Mucosa of rectum (tissue), 2 donors: ENCODE measurements at regions not wholly inside any gene's neighbourhood (a gene's known extent, or its start where the extent isn't known, plus 50 kb on each side); places are given as distances from the start of the nearest gene placed in this dataset.

Experiments
- H3K27ac ChIP-seq, 2 donors: one replicate each; pipeline ENCODE4 v1.7.0; 2013; ENCODE audit warnings: inconsistent platforms in 2 of 2, low read depth in 2 of 2, low read length in 2 of 2
- H3K27me3 ChIP-seq, 2 donors: one replicate each; pipeline ENCODE4 v1.7.0; 2013; ENCODE audit warnings: low read length in 2 of 2; ENCODE audit not compliant: control insufficient read depth in 2 of 2, insufficient read depth in 2 of 2
- H3K36me3 ChIP-seq, 2 donors: one replicate each; pipeline ENCODE4 v1.7.0; 2013; ENCODE audit warnings: low read length in 2 of 2; ENCODE audit not compliant: control insufficient read depth in 2 of 2, insufficient read depth in 2 of 2
- H3K4me1 ChIP-seq, 2 donors: one replicate each; pipeline ENCODE4 v1.7.0; 2013; ENCODE audit warnings: low read length in 2 of 2, mild to moderate bottlenecking in 1 of 2; ENCODE audit not compliant: control insufficient read depth in 2 of 2, insufficient read depth in 2 of 2
- H3K4me3 ChIP-seq, 2 donors: one replicate each; pipeline ENCODE4 v1.7.0; 2013; ENCODE audit warnings: low read length in 2 of 2
- H3K9ac ChIP-seq, 2 donors: one replicate each; pipeline ENCODE4 v1.7.0; 2013; ENCODE audit warnings: low read length in 2 of 2, low read depth in 1 of 2, mild to moderate bottlenecking in 1 of 2
- H3K9me3 ChIP-seq, 2 donors: one replicate each; pipeline ENCODE4 v1.7.0; 2013; ENCODE audit warnings: low read length in 2 of 2; ENCODE audit not compliant: control insufficient read depth in 2 of 2
- donor health status: healthy.
- donor health status: Normal muscosa, but diverticular disease.

DNA sequence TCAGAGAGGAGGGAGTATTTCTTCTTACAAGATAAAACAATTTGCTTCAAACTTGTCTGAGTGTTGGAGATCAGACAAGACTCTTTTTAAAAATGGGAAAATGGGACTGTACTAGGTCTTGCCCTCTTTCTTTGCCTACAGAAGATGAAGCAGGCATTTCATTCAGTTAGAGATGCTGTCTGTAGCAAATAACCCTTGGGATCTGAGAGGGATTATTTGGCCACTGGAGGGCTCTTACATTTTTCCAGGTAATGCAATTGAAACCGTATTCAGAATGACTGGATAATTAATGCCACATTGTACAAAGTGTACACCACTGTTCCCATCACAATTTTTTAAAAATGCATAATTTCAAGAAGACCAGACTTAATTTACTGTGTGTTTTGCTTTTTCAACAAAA is 258.5 kb upstream of the KIRREL3 start:
- H3K9ac ChIP-seq: no peak overlapping the region
- no peaks in the 10 kb centered on the region for H3K9me3 ChIP-seq
- no peaks in the 10 kb centered on the region for H3K36me3 ChIP-seq
- no peak overlapping the region for H3K4me3 ChIP-seq
- no peak overlapping the region for H3K27ac ChIP-seq
- H3K27me3 ChIP-seq: no peaks in the 10 kb centered on the region
- no peaks in the 10 kb centered on the region for H3K4me1 ChIP-seq

DNA sequence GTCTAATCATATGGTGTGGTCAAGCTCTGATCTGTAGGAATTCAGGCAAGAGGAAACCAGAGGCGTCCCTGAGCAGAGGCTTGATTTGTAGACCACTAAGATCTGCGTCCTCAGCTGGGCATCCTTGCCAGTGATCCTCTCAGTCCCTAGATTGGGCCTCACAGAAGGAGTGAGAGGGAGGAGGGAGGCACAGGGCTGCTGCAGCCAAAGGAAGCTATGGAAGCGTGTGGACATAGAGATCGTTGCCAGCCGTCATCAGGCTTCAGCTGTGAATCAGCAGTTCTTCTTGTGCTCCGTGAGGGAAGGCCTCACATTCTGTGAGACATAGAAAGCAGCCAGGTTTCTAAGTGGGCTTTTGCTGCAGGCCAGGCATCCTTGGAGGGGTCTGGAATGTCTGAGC is 254.6 kb upstream of the KIRREL3 start:
- Histone ChIP-seq H3K4me3 (no peak overlapping the region), H3K36me3 (no peaks in the 10 kb centered on the region), H3K27ac (no peak overlapping the region)

GRCh38 chr11:127252321-127252720 is 251.8 kb upstream of the KIRREL3 start:
- no peak overlapping the region for H3K9ac ChIP-seq
- H3K36me3 ChIP-seq: no peaks in the 10 kb centered on the region
- no peaks in the 10 kb centered on the region for H3K9me3 ChIP-seq
- H3K4me1 ChIP-seq: no peaks in the 10 kb centered on the region
- no peak overlapping the region for H3K4me3 ChIP-seq
- H3K27me3 ChIP-seq: no peaks in the 10 kb centered on the region
- H3K27ac ChIP-seq: no peak overlapping the region

More for the DNA sequence above, 254.6 kb upstream of the KIRREL3 start:
- no peaks in the 10 kb centered on the region for H3K27me3 ChIP-seq
- H3K9ac ChIP-seq: no peak overlapping the region
- H3K9me3 ChIP-seq: no peaks in the 10 kb centered on the region
- no peaks in the 10 kb centered on the region for H3K4me1 ChIP-seq

DNA sequence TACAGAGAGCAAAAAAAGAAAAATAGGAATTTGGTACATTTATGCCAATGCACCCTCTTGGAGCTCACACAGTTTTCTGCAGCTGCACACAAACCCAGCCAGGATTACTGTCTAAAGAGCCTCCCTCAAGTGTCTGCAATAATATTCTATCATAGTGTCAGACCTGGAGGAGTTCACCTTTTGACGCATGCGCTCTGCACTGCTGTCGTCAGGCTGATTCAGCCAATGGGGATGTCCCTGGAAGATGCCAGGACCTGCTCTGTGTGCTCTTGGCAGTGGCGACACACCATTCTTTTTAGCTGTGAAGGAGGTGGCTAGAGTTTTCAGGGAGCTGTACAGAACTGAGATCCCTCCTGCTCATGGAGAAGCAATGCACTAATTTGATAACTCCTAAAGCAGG is 249.0 kb upstream of the KIRREL3 start:
- H3K27ac ChIP-seq: no peak overlapping the region

GRCh38 chr11:127248476-127248875 is 247.9 kb upstream of the KIRREL3 start:
- Histone ChIP-seq H3K36me3 (no peaks in the 10 kb centered on the region), H3K27ac (no peak overlapping the region), H3K4me3 (no peak overlapping the region), H3K9ac (no peak overlapping the region), H3K27me3 (no peaks in the 10 kb centered on the region), H3K4me1 (no peaks in the 10 kb centered on the region), H3K9me3 (no peaks in the 10 kb centered on the region)

More for the DNA sequence above, 249.0 kb upstream of the KIRREL3 start:
- Histone ChIP-seq H3K36me3 (no peaks in the 10 kb centered on the region), H3K4me1 (no peaks in the 10 kb centered on the region), H3K9ac (no peak overlapping the region), H3K4me3 (no peak overlapping the region), H3K9me3 (no peaks in the 10 kb centered on the region), H3K27me3 (no peaks in the 10 kb centered on the region)

- Histone ChIP-seq H3K9ac (no peak overlapping the region), H3K27me3 (no peaks in the 10 kb centered on the region), H3K9me3 (no peaks in the 10 kb centered on the region), H3K27ac (no peak overlapping the region), H3K36me3 (no peaks in the 10 kb centered on the region), H3K4me3 (no peak overlapping the region), H3K4me1 (no peaks in the 10 kb centered on the region)
Observed at GRCh38 chr11:127247261-127247851, 246.8 kb upstream of the KIRREL3 start.

DNA sequence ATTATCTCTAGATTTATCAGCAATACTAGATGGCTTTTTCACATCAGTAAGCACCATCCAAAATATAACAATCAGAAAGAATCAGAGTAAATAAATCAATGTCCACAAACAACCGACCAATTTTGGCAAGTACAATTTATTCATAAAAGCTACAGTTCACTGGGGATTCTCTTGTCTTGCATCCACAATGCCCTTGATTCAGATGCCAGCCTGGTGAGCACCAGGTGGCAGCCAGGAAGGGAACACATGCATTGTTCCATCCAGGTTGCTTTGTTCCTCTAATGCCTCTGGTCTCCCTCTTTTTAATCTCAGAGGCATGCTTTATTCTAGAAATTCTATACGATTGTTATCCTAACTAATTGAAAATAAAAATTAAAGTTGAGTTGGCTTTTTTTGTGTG is 242.1 kb upstream of the KIRREL3 start:
- no peak overlapping the region for H3K9ac ChIP-seq
- no peaks in the 10 kb centered on the region for H3K36me3 ChIP-seq
- H3K27me3 ChIP-seq: no peaks in the 10 kb centered on the region
- no peaks in the 10 kb centered on the region for H3K9me3 ChIP-seq
- no peak overlapping the region for H3K27ac ChIP-seq
- no peaks in the 10 kb centered on the region for H3K4me1 ChIP-seq
- no peak overlapping the region for H3K4me3 ChIP-seq

DNA sequence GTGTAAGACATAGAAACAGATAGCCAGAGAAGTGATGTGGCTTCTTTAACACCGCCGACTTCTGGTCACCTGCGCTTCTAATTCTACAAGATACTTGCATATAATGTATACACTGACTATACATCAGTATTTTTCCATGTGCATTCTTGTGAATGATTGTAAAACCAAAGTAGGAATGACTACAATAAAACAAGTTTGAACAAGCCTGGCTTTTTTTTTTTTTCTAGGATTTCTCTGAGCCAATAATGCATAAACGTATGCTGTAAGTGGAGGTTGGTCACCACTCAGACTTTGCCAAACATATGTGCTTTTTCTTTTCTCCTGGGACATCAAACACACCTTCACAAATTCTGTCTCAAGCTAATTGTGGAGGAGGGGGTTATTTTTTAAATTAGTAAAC is 237.8 kb upstream of the KIRREL3 start:
- Histone ChIP-seq H3K4me1 (no peaks in the 10 kb centered on the region), H3K9me3 (no peaks in the 10 kb centered on the region), H3K27ac (no peak overlapping the region)

DNA sequence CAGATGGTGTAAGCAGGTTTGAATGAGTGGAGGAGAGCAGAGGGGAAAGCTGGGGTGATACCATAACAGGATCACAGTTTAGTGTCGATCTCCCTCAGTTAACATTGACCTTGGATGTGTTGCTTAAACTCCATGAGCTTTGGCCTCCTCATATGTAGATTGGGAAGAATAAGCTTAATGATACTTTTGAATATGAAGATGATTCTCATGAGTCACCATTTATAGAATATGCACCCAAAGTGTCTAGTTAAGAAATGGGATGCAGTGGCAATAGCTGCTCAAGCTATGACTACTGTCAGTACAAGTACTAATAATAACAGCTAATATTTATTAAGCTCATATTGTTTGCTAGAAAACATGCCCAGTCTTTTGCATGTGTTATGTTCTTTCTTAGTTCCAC is 236.2 kb upstream of the KIRREL3 start:
- no peak overlapping the region for H3K4me3 ChIP-seq
- no peaks in the 10 kb centered on the region for H3K4me1 ChIP-seq
- H3K27me3 ChIP-seq: no peaks in the 10 kb centered on the region
- H3K9me3 ChIP-seq: no peaks in the 10 kb centered on the region
- no peaks in the 10 kb centered on the region for H3K36me3 ChIP-seq
- H3K27ac ChIP-seq: no peak overlapping the region
- no peak overlapping the region for H3K9ac ChIP-seq

More for the DNA sequence above, 237.8 kb upstream of the KIRREL3 start:
- Histone ChIP-seq H3K4me3 (no peak overlapping the region), H3K27me3 (no peaks in the 10 kb centered on the region), H3K36me3 (no peaks in the 10 kb centered on the region), H3K9ac (no peak overlapping the region)

GRCh38 chr11:127233998-127234397 is 233.4 kb upstream of the KIRREL3 start:
- no peaks in the 10 kb centered on the region for H3K4me1 ChIP-seq
- no peak overlapping the region for H3K4me3 ChIP-seq

GRCh38 chr11:127230392-127230791 is 229.8 kb upstream of the KIRREL3 start:
- no peaks in the 10 kb centered on the region for H3K4me1 ChIP-seq
- H3K9ac ChIP-seq: no peak overlapping the region

More at GRCh38 chr11:127233998-127234397, 233.4 kb upstream of the KIRREL3 start:
- no peaks in the 10 kb centered on the region for H3K27me3 ChIP-seq
- no peaks in the 10 kb centered on the region for H3K9me3 ChIP-seq
- no peaks in the 10 kb centered on the region for H3K36me3 ChIP-seq
- no peak overlapping the region for H3K27ac ChIP-seq
- H3K9ac ChIP-seq: no peak overlapping the region

More at GRCh38 chr11:127230392-127230791, 229.8 kb upstream of the KIRREL3 start:
- H3K27me3 ChIP-seq: no peaks in the 10 kb centered on the region
- no peak overlapping the region for H3K27ac ChIP-seq
- H3K9me3 ChIP-seq: no peaks in the 10 kb centered on the region
- H3K36me3 ChIP-seq: no peaks in the 10 kb centered on the region
- no peak overlapping the region for H3K4me3 ChIP-seq
